GM12878 (cell line): ENCODE measurements at regions not wholly inside any gene's neighbourhood (a gene's known extent, or its start where the extent isn't known, plus 50 kb on each side); places are given as distances from the start of the nearest gene placed in this dataset.

Source experiments
- ATAC-seq: fragments of 200-7000 bp; cut with Tn5 transposase; 3 replicates; pipeline ENCODE4 v1.9.1; 2020; ENCODE audit warnings: mild to moderate bottlenecking, moderate library complexity
- BruUV-seq: library from RNA; stranded (reverse); fragments of 400-500 nt; replicated peaks from 2 replicates; lab custom pipeline; 2021; lab: Mats Ljungman, UMichigan
- CTCF ChIA-PET: fragments of 300-600 bp; sonication (Branson Sonifier 250); formaldehyde crosslinking; extraction: SDS; loops from one replicate; lab custom pipeline; 2021; ENCODE audit warnings: inconsistent platforms; lab: Yijun Ruan, JAX
- POLR2A ChIA-PET: fragments of 350-600 bp; formaldehyde crosslinking; extraction: SDS; loops from one replicate; lab custom pipeline; 2021; ENCODE audit warnings: inconsistent platforms; lab: Charles Lee
- RAD21 ChIA-PET: fragments of 300-600 bp; sonication (Branson Sonifier 250); formaldehyde crosslinking; loops from one replicate; lab custom pipeline; 2023; ENCODE audit warnings: antibody characterized with exemption; ENCODE audit not compliant: unreplicated experiment; lab: Charles Lee
- SMC1A ChIA-PET: fragments of 300-600 bp; sonication (Branson Sonifier 250); formaldehyde crosslinking; loops from one replicate; lab custom pipeline; 2023; ENCODE audit not compliant: unreplicated experiment, uncharacterized antibody; lab: Charles Lee
- DNase-seq: peaks from one replicate; pipeline ENCODE4 v3.0.0-alpha.2; 2011; ENCODE audit warnings: low read depth, low spot score
- FAIRE-seq: peaks from 3 replicates; lab custom pipeline; 2011; peaks lifted over from hg19 to GRCh38; lab: Jason Lieb, UNC
- H2AFZ ChIP-seq: 2 replicates; pipeline ENCODE4 v1.6.0; 2011; ENCODE audit warnings: low read depth, low read length, control low read depth; ENCODE audit not compliant: control insufficient read depth
- H3K27ac ChIP-seq: 2 replicates; pipeline ENCODE4 v1.5.1; 2011; ENCODE audit warnings: control low read depth; ENCODE audit not compliant: control insufficient read depth, insufficient read depth
- H3K27me3 ChIP-seq, 2 experiments: replicated peaks in 1 of 2; 2 replicates each; pipeline versions ENCODE4 v1.6.0 to v1.6.1; 2011; ENCODE audit warnings: low read length in 1 of 2; ENCODE audit not compliant: control insufficient read depth in 2 of 2, insufficient read depth in 2 of 2
- H3K36me3 ChIP-seq, 2 experiments: 2 replicates each; pipeline ENCODE4 v1.5.1; 2011; ENCODE audit warnings: low read length in 1 of 2; ENCODE audit not compliant: control insufficient read depth in 2 of 2, insufficient read depth in 2 of 2
- H3K4me1 ChIP-seq: 2 replicates; pipeline ENCODE4 v1.6.1; 2011; ENCODE audit warnings: mild to moderate bottlenecking, low read length, moderate library complexity, mixed read lengths; ENCODE audit not compliant: control insufficient read depth, insufficient read depth
- H3K4me2 ChIP-seq: 2 replicates; pipeline ENCODE4 v1.6.0; 2011; ENCODE audit warnings: control low read depth; ENCODE audit not compliant: control insufficient read depth, insufficient read depth
- H3K4me3 ChIP-seq: fragments of 200-600 bp; sonication (generic); 2 replicates; pipeline ENCODE4 v1.5.1; 2016
- H3K79me2 ChIP-seq: 2 replicates; pipeline ENCODE4 v1.6.0; 2011; ENCODE audit warnings: low read length; ENCODE audit not compliant: control insufficient read depth, insufficient read depth
- H3K9ac ChIP-seq: 2 replicates; pipeline ENCODE4 v1.8.0; 2011; ENCODE audit warnings: low read length, control low read depth, mixed read lengths; ENCODE audit not compliant: control insufficient read depth, insufficient read depth
- H3K9me3 ChIP-seq: replicated peaks from 3 replicates; pipeline ENCODE4 v1.5.1; 2011; ENCODE audit warnings: mild to moderate bottlenecking, low read length; ENCODE audit not compliant: control insufficient read depth, insufficient read depth
- H4K20me1 ChIP-seq: 2 replicates; pipeline ENCODE4 v1.6.0; 2011; ENCODE audit not compliant: control insufficient read depth, insufficient read depth
- CEBPB ChIP-seq, 2 experiments: fragments of 150-350 bp in 1 of 2; IDR thresholded peaks; 2 replicates each; pipeline ENCODE4 v1.6.1; 2012 to 2014; ENCODE audit warnings: low read depth in 2 of 2, low read length in 2 of 2, borderline replicate concordance in 1 of 2, inconsistent platforms in 1 of 2
- CUX1 ChIP-seq: IDR thresholded peaks from 2 replicates; pipeline ENCODE4 v1.6.1; 2012; ENCODE audit warnings: improper control_type of control experiment, low read depth, low read length; ENCODE audit not compliant: insufficient replicate concordance
- GATAD2B ChIP-seq: fragments of 450-650 bp; conservative IDR thresholded peaks from 2 replicates; pipeline ENCODE4 v1.6.1; 2017; ENCODE audit warnings: low read depth, mild to moderate bottlenecking, moderate library complexity
- HDAC2 ChIP-seq: fragments of 200-600 bp; sonication (generic); IDR thresholded peaks from 2 replicates; pipeline ENCODE4 v1.6.1; 2017
- KDM1A ChIP-seq: fragments of 200-600 bp; sonication (generic); IDR thresholded peaks from 2 replicates; pipeline ENCODE4 v1.6.1; 2016; ENCODE audit warnings: borderline replicate concordance
- NRF1 ChIP-seq: conservative IDR thresholded peaks from 2 replicates; pipeline ENCODE4 v1.6.1; 2011; ENCODE audit warnings: mild to moderate bottlenecking, low read depth, low read length, improper control_type of control experiment
- RBBP5 ChIP-seq: fragments of 200-600 bp; sonication (generic); conservative IDR thresholded peaks from 2 replicates; pipeline ENCODE4 v1.6.1; 2016
- RELA ChIP-seq: fragments of 450-650 bp; IDR thresholded peaks from 2 replicates; pipeline ENCODE4 v1.8.0; 2014; ENCODE audit warnings: borderline replicate concordance; ENCODE audit not compliant: partially characterized antibody
- SMC3 ChIP-seq: IDR thresholded peaks from 2 replicates; pipeline ENCODE4 v1.6.1; 2011; ENCODE audit warnings: low read length, improper control_type of control experiment, borderline replicate concordance
- TARDBP ChIP-seq: IDR thresholded peaks from 2 replicates; pipeline ENCODE4 v1.6.1; 2016; ENCODE audit warnings: borderline replicate concordance
- TCF3 ChIP-seq: IDR thresholded peaks from 2 replicates; pipeline ENCODE4 v1.6.1; 2012; ENCODE audit warnings: low read depth, mild to moderate bottlenecking, low read length, borderline replicate concordance; ENCODE audit not compliant: insufficient read depth
- ZBTB40 ChIP-seq: fragments of 450-650 bp; IDR thresholded peaks from 2 replicates; pipeline ENCODE4 v1.6.1; 2016; ENCODE audit warnings: mild to moderate bottlenecking, moderate library complexity, borderline replicate concordance
- WGBS: methylation state at CpG from one replicate; pipeline ENCODE4 v1.1.6; 2016; ENCODE audit warnings: low lambda C conversion rate; ENCODE audit not compliant: insufficient replicate concordance, insufficient coverage; ENCODE audit errors: missing lambda C conversion rate; 5-methylcytosine and 5-hydroxymethylcytosine counted together
- in situ Hi-C: fragments of 300-500 bp; cut with MboI; formaldehyde crosslinking; loops from 9 replicates; pipeline ENCODE4 v1.14.3; 2018; ENCODE audit warnings: mixed read lengths
- intact Hi-C: fragments of 100-400 bp; cut with micrococcal nuclease; formaldehyde crosslinking; loops from one replicate; pipeline ENCODE4 v1.14.2; 2022; ENCODE audit not compliant: unreplicated experiment

DNA sequence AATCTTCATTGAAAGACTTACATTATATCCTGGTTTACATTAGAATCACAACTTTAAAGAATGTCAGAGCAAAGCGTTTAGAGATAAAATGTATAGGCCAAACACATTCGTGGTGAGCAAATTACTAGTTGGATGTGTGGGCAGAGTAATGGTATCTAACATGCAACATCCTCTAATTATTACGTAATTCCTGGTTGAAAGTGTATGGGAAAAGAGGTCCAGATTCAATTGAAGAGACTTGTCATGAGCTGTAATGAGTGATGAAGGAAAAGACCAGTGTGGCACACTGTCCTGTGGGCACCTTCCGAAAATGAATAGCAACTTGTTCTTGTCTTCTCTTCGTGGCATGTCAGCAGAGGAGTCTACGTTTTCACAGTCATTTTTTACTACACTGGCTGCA is 192.8 kb downstream of the LRIG3 start:
- Histone ChIP-seq H3K4me1 (no peaks in the 10 kb centered on the region), H3K79me2 (no peaks in the 10 kb centered on the region), H3K36me3 (no peaks in the 10 kb centered on the region), H3K27me3 (no peaks in the 10 kb centered on the region), H3K4me3 (no peak overlapping the region), H3K9ac (no peak overlapping the region), H2AFZ (no peak overlapping the region), H4K20me1 (no peaks in the 10 kb centered on the region), H3K27ac (no peak overlapping the region), H3K9me3 (no peaks in the 10 kb centered on the region), H3K4me2 (no peak overlapping the region)
- BruUV-seq = no TSS peak
- no peak for DNase-seq
- FAIRE-seq = peak; percentile 35
- WGBS = 24% methylated on average over 6 of the region's 6 CpGs
- ChIA-PET CTCF (interaction anchor here (1.0 kb wide), 1 partner anchor 45 kb away, joined by 3 read pairs; no protein-coding TSS in a partner anchor), POLR2A (no interaction called here), RAD21 (no interaction called here), SMC1A (interaction anchor here (1.2 kb wide), 1 partner anchor 12 kb away, joined by 3 read pairs; no protein-coding TSS in a partner anchor)
- no peak for ATAC-seq
- TF ChIP-seq RBBP5 (no peak), SMC3 (no peak), CEBPB (IDR thresholded peaks at IDR 0.05; ENCODE audit: borderline replicate concordance in 1 of 2, low read depth in 2 of 2, low read length in 2 of 2) (no peak), RELA (no peak), TCF3 (no peak), NRF1 (no peak), KDM1A (no peak), CUX1 (no peak), GATAD2B (no peak), ZBTB40 (no peak), HDAC2 (no peak), TARDBP (no peak)
- in situ Hi-C loops = no loop called here
- intact Hi-C loops = no loop called here
